Hepatic stellate cell (primary cell): ENCODE measurements at regions not wholly inside any gene's neighbourhood (a gene's known extent, or its start where the extent isn't known, plus 50 kb on each side); places are given as distances from the start of the nearest gene placed in this dataset.

ENCODE experiments used
- DNase-seq: peaks from one replicate; pipeline ENCODE4 v3.0.0; 2011; ENCODE audit warnings: low spot score

- no peak for DNase-seq
Measured at GRCh38 chr12:61781021-61781581, 479.1 kb upstream of the USP15 start.

GRCh38 chr12:61796846-61797245 is 463.4 kb upstream of the USP15 start:
- no peak for DNase-seq

- no peak for DNase-seq
Measured at GRCh38 chr12:61797266-61797665, 462.9 kb upstream of the USP15 start.

GRCh38 chr12:61798778-61799177 is 461.4 kb upstream of the USP15 start:
- no peak for DNase-seq

- no peak for DNase-seq
Measured at GRCh38 chr12:61804301-61804700, 455.9 kb upstream of the USP15 start.

- DNase-seq = no peak
Measured at GRCh38 chr12:61808856-61809255, 451.3 kb upstream of the USP15 start.

- DNase-seq = no peak
Measured at GRCh38 chr12:61810486-61810885, 449.7 kb upstream of the USP15 start.

GRCh38 chr12:61821381-61821780 is 438.8 kb upstream of the USP15 start:
- no peak for DNase-seq

GRCh38 chr12:61823102-61823501 is 437.1 kb upstream of the USP15 start:
- DNase-seq = no peak

- DNase-seq = no peak
Measured at GRCh38 chr12:61846765-61847164, 413.4 kb upstream of the USP15 start.

- DNase-seq = no peak
Measured at GRCh38 chr12:61848893-61849292, 411.3 kb upstream of the USP15 start.

GRCh38 chr12:61853945-61854344 is 406.3 kb upstream of the USP15 start:
- no peak for DNase-seq

- no peak for DNase-seq
Measured at GRCh38 chr12:61854902-61855301, 405.3 kb upstream of the USP15 start.

- DNase-seq = no peak
Measured at GRCh38 chr12:61857968-61858367, 402.2 kb upstream of the USP15 start.

- no peak for DNase-seq
Measured at GRCh38 chr12:61860451-61860850, 399.8 kb upstream of the USP15 start.

GRCh38 chr12:61862986-61863385 is 397.2 kb upstream of the USP15 start:
- DNase-seq = no peak

- no peak for DNase-seq
Measured at GRCh38 chr12:61863811-61864210, 396.4 kb upstream of the USP15 start.

- DNase-seq = no peak
Measured at GRCh38 chr12:61869796-61870195, 390.4 kb upstream of the USP15 start.

- DNase-seq = no peak
Measured at GRCh38 chr12:61870658-61871484, 389.3 kb upstream of the USP15 start.

- no peak for DNase-seq
Measured at GRCh38 chr12:61871485-61871810, 388.8 kb upstream of the USP15 start.

GRCh38 chr12:61879229-61879628 is 381.0 kb upstream of the USP15 start:
- DNase-seq = no peak

- no peak for DNase-seq
Measured at GRCh38 chr12:61880186-61880585, 380.0 kb upstream of the USP15 start.

GRCh38 chr12:61891632-61892031 is 368.6 kb upstream of the USP15 start:
- no peak for DNase-seq

GRCh38 chr12:61894168-61894567 is 366.0 kb upstream of the USP15 start:
- no peak for DNase-seq
